ENCODE measurements at regions not wholly inside any gene's neighbourhood (a gene's known extent, or its start where the extent isn't known, plus 50 kb on each side); places are given as distances from the start of the nearest gene placed in this dataset.
"Not testable (repeated sequence)": the region's sequence is repeated elsewhere in the genome, so short reads cannot be mapped to it uniquely, and the experiment has no call there.

DNA sequence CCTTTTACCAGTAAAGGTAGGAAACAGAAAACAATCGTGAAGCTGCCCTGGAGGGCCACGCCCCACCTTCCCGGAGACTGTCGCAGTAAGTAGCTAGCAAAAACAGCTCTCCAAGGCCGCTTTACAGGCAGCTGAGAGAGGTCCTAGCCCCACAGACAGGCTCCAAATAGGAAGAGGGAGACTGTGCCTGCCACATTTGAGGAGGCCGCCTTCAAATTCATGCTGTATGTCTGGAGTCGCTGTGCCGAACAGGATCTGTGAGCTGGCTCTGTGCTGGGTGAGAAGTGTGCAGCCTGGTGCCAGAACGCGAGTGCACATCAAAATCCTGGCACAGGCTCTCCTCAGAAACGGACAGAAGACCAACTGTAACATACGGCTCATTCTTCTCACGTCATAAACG is 582.2 kb downstream of the CETN3 start:
- no peak for DNase-seq

- no peak for DNase-seq
These were observed 582.6 kb downstream of the CETN3 start for GRCh38 chr5:89826938-89827337.

GRCh38 chr5:89823046-89823445 is 586.5 kb downstream of the CETN3 start:
- DNase-seq: no peak

GRCh38 chr5:89817841-89818240 is 591.7 kb downstream of the CETN3 start:
- no peak for DNase-seq

- no peak for DNase-seq
These were observed 593.5 kb downstream of the CETN3 start for GRCh38 chr5:89816038-89816437.

DNA sequence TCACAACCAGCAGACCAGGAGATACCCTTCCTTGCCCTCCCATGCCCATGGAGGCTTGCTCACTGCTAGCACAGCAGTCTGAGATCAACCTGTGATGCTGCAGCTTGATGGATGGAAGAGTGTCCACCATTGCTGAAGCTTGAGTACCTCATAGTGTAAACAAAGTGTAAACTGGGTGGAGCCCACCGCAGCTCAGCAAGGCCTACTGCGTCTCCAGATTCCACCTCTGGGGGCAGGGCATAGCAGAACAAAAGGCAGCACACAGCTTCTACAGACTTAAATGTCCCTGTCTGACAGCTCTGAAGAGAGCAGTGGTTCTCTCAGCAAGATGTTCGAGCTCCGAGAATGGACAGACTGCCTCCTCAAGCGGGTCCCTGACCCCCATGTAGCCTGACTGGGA is 608.8 kb downstream of the CETN3 start:
- not testable (repeated sequence) for DNase-seq

DNA sequence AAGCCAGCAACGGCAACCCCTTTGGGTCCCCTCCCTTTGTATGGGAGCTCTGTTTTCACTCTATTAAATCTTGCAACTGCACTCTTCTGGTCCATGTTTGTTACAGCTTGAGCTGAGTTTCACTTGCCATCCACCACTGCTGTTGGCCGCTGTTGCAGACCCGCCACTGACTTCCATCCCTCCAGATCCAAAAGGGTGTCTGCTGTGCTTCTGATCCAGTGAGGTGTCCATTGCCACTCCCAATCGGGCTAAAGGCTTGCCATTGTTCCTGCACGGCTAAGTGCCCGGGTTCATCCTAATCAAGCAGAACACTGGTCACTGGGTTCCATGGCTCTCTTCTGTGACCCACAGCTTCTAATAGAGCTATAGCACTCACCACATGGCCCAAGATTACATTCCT is 615.1 kb downstream of the CETN3 start:
- not testable (repeated sequence) for DNase-seq

DNA sequence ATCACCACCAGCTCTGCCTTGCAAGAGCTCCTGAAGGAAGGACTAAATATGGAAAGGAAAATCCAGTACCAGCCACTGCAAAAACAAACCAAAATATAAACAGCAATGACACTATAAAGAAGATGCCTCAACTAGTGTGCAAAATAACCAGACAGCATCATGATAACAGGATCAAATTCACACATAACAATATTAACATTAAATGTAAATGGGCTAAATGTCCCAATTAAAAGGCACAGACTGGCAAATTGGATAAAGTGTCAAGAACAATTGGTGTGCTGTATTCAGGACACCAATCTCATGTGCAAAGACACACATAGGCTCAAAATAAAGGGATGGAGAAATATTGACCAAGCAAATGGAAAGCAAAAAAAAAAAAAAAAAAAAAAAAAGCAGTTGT is 629.8 kb downstream of the CETN3 start:
- not testable (repeated sequence) for DNase-seq

GRCh38 chr5:89777758-89778157 is 631.8 kb downstream of the CETN3 start:
- DNase-seq: no peak

DNA sequence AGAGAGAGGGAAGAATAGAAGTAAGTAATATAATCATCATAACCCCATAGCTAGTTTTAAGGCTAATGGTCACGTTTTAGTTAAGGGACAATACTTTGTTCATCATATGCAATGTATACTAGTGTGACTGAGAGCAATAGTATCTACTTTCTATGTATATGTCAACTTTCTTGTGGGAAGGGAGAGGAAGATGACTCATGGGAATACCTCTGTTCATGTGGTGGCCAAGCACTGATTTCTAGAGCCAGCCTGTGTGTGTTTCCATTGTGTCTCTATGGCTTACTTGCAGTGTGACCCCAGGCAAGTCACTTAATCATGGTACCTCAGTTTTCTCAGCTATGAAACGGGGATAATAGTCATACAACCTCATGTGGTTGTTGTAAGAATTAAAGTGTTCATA is 639.6 kb downstream of the CETN3 start:
- DNase-seq: no peak

- no peak for DNase-seq
These were observed 649.8 kb downstream of the CETN3 start for GRCh38 chr5:89759802-89760201.

- no peak for DNase-seq
These were observed 651.4 kb downstream of the CETN3 start for GRCh38 chr5:89758146-89758545.

DNA sequence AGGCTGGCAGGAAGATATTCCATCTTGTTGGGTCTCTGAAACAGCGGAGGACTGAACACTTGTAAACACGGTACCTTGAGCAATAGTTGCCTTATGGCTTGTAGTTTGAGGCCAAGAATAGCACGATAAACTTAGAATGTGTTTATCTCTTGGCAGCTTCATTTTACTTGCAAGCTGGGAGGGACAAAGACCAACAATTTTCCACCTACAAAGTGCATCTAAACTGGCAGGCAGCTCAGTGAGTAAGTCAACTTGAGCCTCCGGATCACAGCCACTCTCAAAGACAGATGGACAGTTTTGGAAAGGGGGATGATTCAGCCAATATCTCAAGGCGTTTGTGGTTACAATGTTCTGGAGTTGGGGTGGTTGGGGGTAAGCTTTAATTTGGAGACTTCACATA is 652.6 kb downstream of the CETN3 start:
- no peak for DNase-seq

DNA sequence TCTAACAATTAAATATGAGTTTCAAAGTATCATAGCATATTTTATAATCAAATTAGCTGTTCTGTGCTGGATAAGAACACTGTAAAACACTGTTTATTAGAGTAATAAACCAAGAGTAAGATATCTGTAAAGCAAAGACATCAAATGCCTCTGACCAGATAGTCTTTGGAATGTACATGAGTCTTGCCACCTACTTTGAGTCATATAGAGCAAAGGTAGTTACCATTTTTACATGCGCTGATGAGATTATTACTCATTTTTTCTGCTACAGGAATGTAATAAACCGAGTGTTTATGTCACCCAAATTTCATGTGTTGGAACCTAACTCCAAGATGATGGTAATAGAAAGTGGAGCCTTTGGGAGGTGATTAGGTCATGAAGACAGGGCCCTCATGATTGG is 654.5 kb downstream of the CETN3 start:
- no peak for DNase-seq

GRCh38 chr5:89735082-89735481 is 674.5 kb downstream of the CETN3 start:
- no peak for DNase-seq

DNA sequence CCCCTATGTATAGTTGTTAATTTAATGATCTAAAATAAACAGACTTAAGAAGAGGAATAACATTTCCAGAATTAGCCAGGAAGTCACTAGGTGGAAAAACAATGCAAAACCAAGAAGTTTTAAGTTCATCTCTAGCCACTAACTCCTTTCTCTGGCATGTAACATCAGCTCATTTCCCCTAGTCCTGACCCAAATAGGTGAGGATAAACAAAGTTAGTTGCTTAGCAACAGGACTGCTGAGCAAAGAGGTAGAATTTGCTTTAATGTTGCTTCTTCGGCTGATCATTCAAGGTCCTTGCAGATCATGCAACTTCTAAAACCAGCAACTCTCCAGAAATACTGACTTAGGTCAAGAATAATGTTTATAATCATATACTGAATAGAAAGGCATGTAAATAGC is 675.8 kb downstream of the CETN3 start:
- no peak for DNase-seq

DNA sequence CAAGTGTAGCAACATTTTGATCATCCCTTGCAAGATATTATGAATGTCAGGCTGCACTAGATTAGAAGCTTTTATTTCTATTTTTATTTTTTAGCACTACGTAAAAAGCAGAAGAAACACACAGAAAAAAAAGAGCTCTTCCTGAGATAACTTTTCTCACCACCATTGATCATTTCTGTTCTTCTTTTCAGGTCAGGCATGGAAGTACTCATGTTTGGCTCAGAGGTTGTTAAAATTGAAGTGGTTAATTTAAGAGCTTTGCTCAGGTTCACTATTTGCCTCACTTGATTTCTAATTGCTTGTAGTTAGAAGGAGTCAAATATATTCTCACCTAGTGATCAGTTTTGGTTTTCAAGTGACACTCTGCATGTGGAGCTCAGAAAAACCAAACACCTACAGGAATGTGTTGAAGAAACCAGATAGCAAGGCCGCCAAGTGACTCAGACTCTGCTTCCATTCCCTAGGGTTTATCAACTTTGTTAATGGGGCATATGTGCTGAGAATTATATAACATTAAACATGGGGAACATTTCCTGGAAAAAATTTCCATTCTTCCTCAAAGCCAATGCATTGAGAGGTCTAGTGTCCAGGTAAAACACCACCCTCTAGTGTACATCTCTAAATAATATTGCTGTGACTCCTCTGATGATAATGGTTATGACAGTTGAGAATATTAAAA is 679.8 kb downstream of the CETN3 start:
- no peak for DNase-seq

GRCh38 chr5:89728750-89729149 is 680.8 kb downstream of the CETN3 start:
- no peak for DNase-seq

- DNase-seq: no peak
These were observed 681.4 kb downstream of the CETN3 start for GRCh38 chr5:89728134-89728533.

- DNase-seq: no peak
These were observed 685.0 kb downstream of the CETN3 start for GRCh38 chr5:89724379-89725095.

DNA sequence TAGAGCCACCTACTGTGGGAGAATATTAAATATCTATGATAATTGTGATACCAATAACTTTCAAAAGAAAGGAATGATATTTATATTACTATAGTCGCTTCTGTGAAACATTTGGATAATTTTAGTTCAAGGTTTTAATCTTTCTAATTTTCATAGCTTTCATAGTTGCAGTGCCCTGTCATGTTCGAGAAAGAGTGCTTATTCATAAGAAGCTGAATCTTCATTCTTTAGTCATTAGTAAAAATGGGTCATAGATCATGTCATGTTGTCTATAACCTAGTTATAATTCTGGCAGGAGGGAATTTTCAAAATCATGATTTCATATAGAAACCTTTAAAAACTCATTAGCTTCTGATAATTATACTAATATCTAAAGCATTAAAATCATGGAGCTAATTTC is 685.6 kb downstream of the CETN3 start:
- no peak for DNase-seq

- DNase-seq: no peak
These were observed 687.0 kb downstream of the CETN3 start for GRCh38 chr5:89722538-89722937.

DNA sequence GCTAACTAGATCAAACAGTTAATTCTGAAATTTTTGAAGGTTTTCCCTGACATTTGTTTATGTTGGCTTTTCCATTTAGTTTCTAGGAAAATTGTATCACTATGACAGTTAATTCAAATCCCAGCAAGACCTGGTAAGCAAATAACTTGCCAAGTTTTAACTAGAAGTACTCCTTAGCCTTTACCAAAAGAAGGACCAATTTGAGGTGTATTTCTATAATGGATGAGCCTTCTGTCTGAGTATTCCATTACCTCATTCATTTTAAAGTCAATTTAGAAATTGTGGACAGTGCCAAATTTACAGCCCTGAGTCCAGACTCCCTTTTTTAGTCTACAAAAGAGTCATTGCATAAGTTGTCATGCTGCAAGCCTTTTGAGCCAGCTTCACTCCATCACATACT is 687.6 kb downstream of the CETN3 start:
- DNase-seq: no peak

DNA sequence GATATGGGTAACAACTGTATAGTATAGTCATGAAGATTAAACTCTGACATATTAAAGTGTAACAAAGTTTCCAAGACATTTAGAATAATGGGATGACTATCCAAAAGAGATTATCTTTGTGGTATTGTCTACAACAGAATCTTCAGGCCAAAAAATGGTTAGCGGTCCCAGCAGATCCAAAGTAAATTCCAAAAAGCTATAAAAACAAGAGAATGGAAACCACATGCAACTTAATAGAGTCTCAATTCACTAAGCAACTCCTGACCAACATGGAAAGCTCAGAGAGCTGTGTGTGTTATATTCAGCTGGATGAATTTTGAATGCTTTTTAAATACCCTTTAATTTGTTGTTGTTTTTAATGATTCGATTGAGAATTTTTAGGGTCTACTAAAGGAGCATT is 688.2 kb downstream of the CETN3 start:
- no peak for DNase-seq

GRCh38 chr5:89712134-89712700 is 697.3 kb downstream of the CETN3 start:
- DNase-seq: no peak
